ENCODE measurements at regions not wholly inside any gene's neighbourhood (a gene's known extent, or its start where the extent isn't known, plus 50 kb on each side); places are given as distances from the start of the nearest gene placed in this dataset.

- no peak overlapping the region for H3K27ac ChIP-seq (ENCODE audit: insufficient read depth, low read length)
- no peaks in the 10 kb centered on the region for H4K20me1 ChIP-seq (ENCODE audit: insufficient read depth, low read length)
- no peak overlapping the region for H4K91ac ChIP-seq (ENCODE audit: insufficient read depth, low read depth, low read length)
- H4K8ac ChIP-seq (ENCODE audit: low read depth in 2 of 2, low read length in 2 of 2), result no peak overlapping the region
- H2AK9ac ChIP-seq (replicated peaks; ENCODE audit: low read depth, low read length, poor library complexity), result no peak overlapping the region
- no peaks in the 10 kb centered on the region for H3K9me1 ChIP-seq (ENCODE audit: insufficient read depth, low read length)
- H3K4me1 ChIP-seq (ENCODE audit: control insufficient read depth, insufficient read depth, low read length), result no peaks in the 10 kb centered on the region
- no CpG with 5 or more reads among the region's 2 CpGs for WGBS, 2 experiments (ENCODE audit: extremely low coverage in 2 of 2, insufficient read length in 1 of 2)
- no peak overlapping the region for H3K18ac ChIP-seq (ENCODE audit: low read depth, low read length)
- H2BK20ac ChIP-seq (ENCODE audit: low read depth, low read length), result no peak overlapping the region
- no peak overlapping the region for H3K4ac ChIP-seq (ENCODE audit: low read depth, low read length)
- H4K5ac ChIP-seq (ENCODE audit: low read depth, low read length), result no peak overlapping the region
- no peaks in the 10 kb centered on the region for H3K79me1 ChIP-seq (ENCODE audit: low read depth in 1 of 2, low read length in 2 of 2)
- no peak overlapping the region for H2BK15ac ChIP-seq (ENCODE audit: low read depth, low read length)
- H3K9me3 ChIP-seq (ENCODE audit: control insufficient read depth, insufficient read depth, low read length), result no peaks in the 10 kb centered on the region
- no peaks in the 10 kb centered on the region for H3K36me3 ChIP-seq (ENCODE audit: control insufficient read depth, insufficient read depth, low read length)
- H3K4me3 ChIP-seq (ENCODE audit: insufficient read depth, low read depth, low read length), result no peak overlapping the region
- H3K23ac ChIP-seq (ENCODE audit: low read depth, low read length), result no peak overlapping the region
- H2AK5ac ChIP-seq (ENCODE audit: low read depth, low read length), result no peak overlapping the region
- no peak overlapping the region for H3K9ac ChIP-seq (ENCODE audit: low read depth, low read length)
- intact Hi-C loops (cut with micrococcal nuclease) (no loop called here), dilution Hi-C loops (cut with HindIII; ENCODE audit: low sequenced_read_pairs, unreplicated experiment) (no loop called here), in situ Hi-C loops (cut with MboI; ENCODE audit: low sequenced_read_pairs) (no loop called here)
- no peak overlapping the region for H2BK5ac ChIP-seq (ENCODE audit: low read depth, low read length, poor library complexity, severe bottlenecking)
- POLR2A ChIA-PET (ENCODE audit: unreplicated experiment), result no interaction called here
- no peak overlapping the region for H3K56ac ChIP-seq (ENCODE audit: extremely low read depth, insufficient read depth, low read length)
- H3K27me3 ChIP-seq (ENCODE audit: control insufficient read depth, insufficient read depth, low read length), result no peaks in the 10 kb centered on the region
- DNase-seq (no peak), ATAC-seq (ENCODE audit: low read depth) (no peak)
- H2AFZ ChIP-seq (replicated peaks; ENCODE audit: low read length, poor library complexity), result no peak overlapping the region
- H2BK120ac ChIP-seq (ENCODE audit: low read depth, low read length), result no peak overlapping the region
- CTCF ChIA-PET, result no interaction called here
- no TSS peak for BruUV-seq (replicated peaks)
- H3K4me2 ChIP-seq (ENCODE audit: low read depth, low read length), result no peak overlapping the region
- no peak overlapping the region for H3K14ac ChIP-seq (replicated peaks; ENCODE audit: low read depth, low read length)
- no peak for TF ChIP-seq MAFK (IDR thresholded peaks at IDR 0.05; ENCODE audit: low read depth, low read length)
- TF ChIP-seq MXI1 (IDR thresholded peaks at IDR 0.05; ENCODE audit: borderline replicate concordance, low read depth, low read length), result no peak
- no peak for TF ChIP-seq POLR2A (IDR thresholded peaks at IDR 0.05; ENCODE audit: low read depth, low read length)
- no peak for TF ChIP-seq RFX5 (IDR thresholded peaks at IDR 0.05; ENCODE audit: low read depth, low read length)
- no peak for TF ChIP-seq CHD1 (IDR thresholded peaks at IDR 0.05; ENCODE audit: low read depth, low read length)
- TF ChIP-seq, protein P1, sequence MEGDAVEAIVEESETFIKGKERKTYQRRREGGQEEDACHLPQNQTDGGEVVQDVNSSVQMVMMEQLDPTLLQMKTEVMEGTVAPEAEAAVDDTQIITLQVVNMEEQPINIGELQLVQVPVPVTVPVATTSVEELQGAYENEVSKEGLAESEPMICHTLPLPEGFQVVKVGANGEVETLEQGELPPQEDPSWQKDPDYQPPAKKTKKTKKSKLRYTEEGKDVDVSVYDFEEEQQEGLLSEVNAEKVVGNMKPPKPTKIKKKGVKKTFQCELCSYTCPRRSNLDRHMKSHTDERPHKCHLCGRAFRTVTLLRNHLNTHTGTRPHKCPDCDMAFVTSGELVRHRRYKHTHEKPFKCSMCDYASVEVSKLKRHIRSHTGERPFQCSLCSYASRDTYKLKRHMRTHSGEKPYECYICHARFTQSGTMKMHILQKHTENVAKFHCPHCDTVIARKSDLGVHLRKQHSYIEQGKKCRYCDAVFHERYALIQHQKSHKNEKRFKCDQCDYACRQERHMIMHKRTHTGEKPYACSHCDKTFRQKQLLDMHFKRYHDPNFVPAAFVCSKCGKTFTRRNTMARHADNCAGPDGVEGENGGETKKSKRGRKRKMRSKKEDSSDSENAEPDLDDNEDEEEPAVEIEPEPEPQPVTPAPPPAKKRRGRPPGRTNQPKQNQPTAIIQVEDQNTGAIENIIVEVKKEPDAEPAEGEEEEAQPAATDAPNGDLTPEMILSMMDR (conservative IDR thresholded peaks at IDR 0.05; ENCODE audit: low read depth, low read length), result no peak
- no peak for TF ChIP-seq RAD21 (IDR thresholded peaks at IDR 0.05; ENCODE audit: low read length)
- TF ChIP-seq FOS (IDR thresholded peaks at IDR 0.05; ENCODE audit: low read depth, low read length), result no peak
- no peak for TF ChIP-seq ELK1 (IDR thresholded peaks at IDR 0.05; ENCODE audit: borderline replicate concordance, low read depth, low read length)
- TF ChIP-seq NFE2L2 (IDR thresholded peaks at IDR 0.05; ENCODE audit: low read depth, low read length), result no peak
- no peak for TF ChIP-seq CEBPB (IDR thresholded peaks at IDR 0.05; ENCODE audit: low read depth, low read length)
- TF ChIP-seq MAZ (IDR thresholded peaks at IDR 0.05; ENCODE audit: borderline replicate concordance, low read depth, low read length), result no peak
- TF ChIP-seq RCOR1 (IDR thresholded peaks at IDR 0.05; ENCODE audit: insufficient replicate concordance, low read length), result no peak
- no peak for TF ChIP-seq SMC3 (IDR thresholded peaks at IDR 0.05; ENCODE audit: low read depth, low read length)
- TF ChIP-seq USF2 (IDR thresholded peaks at IDR 0.05; ENCODE audit: low read depth, low read length), result no peak
- TF ChIP-seq BHLHE40 (IDR thresholded peaks at IDR 0.05; ENCODE audit: low read depth, low read length), result no peak
Observed at GRCh38 chr7:34425631-34426384, 232.2 kb upstream of the NPSR1 start.

All from IMR-90 (cell line).